GM06990 (cell line): ENCODE measurements at regions not wholly inside any gene's neighbourhood (a gene's known extent, or its start where the extent isn't known, plus 50 kb on each side); places are given as distances from the start of the nearest gene placed in this dataset.

Experiments used
- DNase-seq: peaks from one replicate; pipeline ENCODE4 v3.0.0-alpha.2; 2011; ENCODE audit not compliant: insufficient read length; ENCODE audit errors: extremely low read depth
- H3K27me3 ChIP-seq: replicated peaks from 2 replicates; pipeline ENCODE4 v1.6.0; 2011; ENCODE audit warnings: low read length; ENCODE audit not compliant: control insufficient read depth, insufficient read depth
- H3K36me3 ChIP-seq: 2 replicates; pipeline ENCODE4 v1.5.1; 2011; ENCODE audit warnings: low read length; ENCODE audit not compliant: control insufficient read depth, insufficient read depth
- H3K4me3 ChIP-seq: replicated peaks from 2 replicates; pipeline ENCODE4 v1.5.1; 2011; ENCODE audit warnings: low read depth, mild to moderate bottlenecking, control low read depth, low read length
- TF ChIP-seq, protein P1 (sequence below): IDR thresholded peaks from 2 replicates; pipeline ENCODE4 v1.5.1; 2011; ENCODE audit warnings: low read length, control low read depth, mild to moderate bottlenecking, inconsistent platforms; ENCODE audit not compliant: insufficient read depth, poor library complexity, severe bottlenecking

- Histone ChIP-seq H3K27me3 (no peaks in the 10 kb centered on the region; the same call in none of the 2 replicates), H3K4me3 (no peak overlapping the region), H3K36me3 (no peaks in the 10 kb centered on the region)
- DNase-seq, result no peak
- TF ChIP-seq, protein P1, sequence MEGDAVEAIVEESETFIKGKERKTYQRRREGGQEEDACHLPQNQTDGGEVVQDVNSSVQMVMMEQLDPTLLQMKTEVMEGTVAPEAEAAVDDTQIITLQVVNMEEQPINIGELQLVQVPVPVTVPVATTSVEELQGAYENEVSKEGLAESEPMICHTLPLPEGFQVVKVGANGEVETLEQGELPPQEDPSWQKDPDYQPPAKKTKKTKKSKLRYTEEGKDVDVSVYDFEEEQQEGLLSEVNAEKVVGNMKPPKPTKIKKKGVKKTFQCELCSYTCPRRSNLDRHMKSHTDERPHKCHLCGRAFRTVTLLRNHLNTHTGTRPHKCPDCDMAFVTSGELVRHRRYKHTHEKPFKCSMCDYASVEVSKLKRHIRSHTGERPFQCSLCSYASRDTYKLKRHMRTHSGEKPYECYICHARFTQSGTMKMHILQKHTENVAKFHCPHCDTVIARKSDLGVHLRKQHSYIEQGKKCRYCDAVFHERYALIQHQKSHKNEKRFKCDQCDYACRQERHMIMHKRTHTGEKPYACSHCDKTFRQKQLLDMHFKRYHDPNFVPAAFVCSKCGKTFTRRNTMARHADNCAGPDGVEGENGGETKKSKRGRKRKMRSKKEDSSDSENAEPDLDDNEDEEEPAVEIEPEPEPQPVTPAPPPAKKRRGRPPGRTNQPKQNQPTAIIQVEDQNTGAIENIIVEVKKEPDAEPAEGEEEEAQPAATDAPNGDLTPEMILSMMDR, result no peak
Observed at GRCh38 chr1:29782846-29783507, 546.7 kb downstream of the PTPRU start.

DNA sequence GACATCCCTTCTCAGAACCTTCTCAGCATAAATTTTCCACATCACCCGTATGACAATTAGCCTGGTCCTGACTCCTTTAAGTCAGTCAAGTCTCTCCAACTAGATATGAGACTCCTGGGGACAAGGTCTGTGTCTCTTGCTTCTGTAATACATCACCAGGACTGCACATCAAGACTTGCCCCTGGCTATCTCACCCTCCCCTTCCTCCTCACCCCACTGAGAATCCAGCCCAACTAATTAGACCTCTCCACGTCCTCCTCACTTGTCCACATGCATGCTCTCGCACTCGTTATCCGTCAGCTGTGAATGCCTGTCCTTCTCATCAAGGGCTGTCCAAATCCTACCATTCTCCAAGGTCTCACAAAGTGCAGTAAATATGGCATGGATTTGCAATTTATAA lies 542.8 kb downstream of the PTPRU start:
- H3K27me3 ChIP-seq, result no peaks in the 10 kb centered on the region; the same call in none of the 2 replicates
- H3K4me3 ChIP-seq, result no peak overlapping the region
- TF ChIP-seq, protein P1, result no peak
- DNase-seq, result no peak
- H3K36me3 ChIP-seq, result no peaks in the 10 kb centered on the region

DNA sequence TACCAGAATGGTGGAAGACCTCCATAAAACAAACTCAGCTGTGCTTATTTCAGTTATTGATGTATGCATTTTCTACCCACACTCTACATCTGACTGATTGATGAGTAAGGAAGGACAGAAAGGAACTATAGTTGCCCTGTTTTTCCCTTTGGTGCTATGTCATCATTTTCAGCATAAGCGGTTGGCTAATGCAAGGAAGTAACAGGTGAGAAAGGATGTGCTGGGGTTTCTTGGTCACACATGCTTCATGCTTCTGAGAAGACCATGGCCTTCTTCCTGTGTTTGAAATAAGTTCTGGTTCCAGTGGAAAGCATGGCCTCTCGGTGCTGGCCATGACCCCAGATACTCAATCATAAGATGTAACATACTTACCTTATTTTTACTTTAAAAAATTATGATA lies 541.2 kb downstream of the PTPRU start:
- Histone ChIP-seq H3K36me3 (no peaks in the 10 kb centered on the region), H3K4me3 (no peak overlapping the region), H3K27me3 (no peaks in the 10 kb centered on the region; the same call in 1 of the 2 replicates)
- TF ChIP-seq, protein P1, result no peak
- DNase-seq, result no peak

- H3K36me3 ChIP-seq, result no peaks in the 10 kb centered on the region
- H3K27me3 ChIP-seq, result no peaks in the 10 kb centered on the region; the same call in 1 of the 2 replicates
- no peak overlapping the region for H3K4me3 ChIP-seq
- no peak for DNase-seq
- TF ChIP-seq, protein P1, result no peak
Observed at GRCh38 chr1:29774355-29774754, 538.0 kb downstream of the PTPRU start.

DNA sequence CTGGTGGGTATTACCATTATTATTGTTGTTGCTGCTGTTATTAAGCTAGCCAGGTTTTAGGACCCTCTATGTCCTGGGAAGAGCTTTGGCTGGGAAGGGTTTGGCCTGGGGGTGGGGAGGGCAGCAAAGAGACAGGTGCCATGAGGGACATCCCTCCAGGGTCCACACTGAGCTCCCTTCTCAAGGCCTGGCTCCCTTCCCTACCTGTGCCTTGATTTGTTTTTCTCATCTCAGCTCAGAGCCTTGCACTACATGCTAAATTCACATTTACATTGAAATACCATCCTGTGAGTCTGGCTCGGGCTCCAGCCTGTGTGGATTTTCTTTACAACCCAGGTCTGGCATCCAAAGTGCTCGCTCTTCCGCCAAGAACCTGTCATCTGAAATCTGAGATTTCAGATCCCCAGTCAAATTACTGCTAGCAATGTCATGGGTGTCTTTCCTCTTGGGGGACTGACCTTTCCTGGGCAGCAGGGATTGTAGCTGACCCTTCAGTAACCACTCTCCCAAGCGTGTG lies 536.3 kb downstream of the PTPRU start:
- no peak for DNase-seq
- Histone ChIP-seq H3K36me3 (no peaks in the 10 kb centered on the region), H3K4me3 (no peak overlapping the region), H3K27me3 (peaks cover 1% of the 10 kb centered on the region)
- TF ChIP-seq, protein P1, result no peak
